ENCODE measurements at regions not wholly inside any gene's neighbourhood (a gene's known extent, or its start where the extent isn't known, plus 50 kb on each side); places are given as distances from the start of the nearest gene placed in this dataset.

- POLR2A ChIA-PET, result no interaction called here
- no peaks in the 10 kb centered on the region for H3K9me3 Mint-ChIP-seq
- no peaks in the 10 kb centered on the region for H3K36me3 Mint-ChIP-seq
- DNase-seq (no peak), ATAC-seq (ENCODE audit: low read depth) (no peak)
- peak overlapping the region; percentile 17 for H3K4me3 Mint-ChIP-seq
- peaks cover 17% of the 10 kb centered on the region for H3K27me3 Mint-ChIP-seq
- peaks cover 1% of the 10 kb centered on the region for H3K4me1 Mint-ChIP-seq
- H3K27ac Mint-ChIP-seq, result peak overlapping the region; percentile 27
Observed at GRCh38 chr7:142608630-142609428, 140.4 kb upstream of the PRSS1 start.

- no peak overlapping the region for H3K27ac Mint-ChIP-seq
- no peak for DNase-seq
- no peak for ATAC-seq (ENCODE audit: low read depth)
- POLR2A ChIA-PET, result interaction anchor here (0.6 kb wide), 2 partner anchors 200 to 266 kb away, joined by 3 to 5 read pairs; no protein-coding TSS in a partner anchor
- no peaks in the 10 kb centered on the region for H3K9me3 Mint-ChIP-seq
- H3K27me3 Mint-ChIP-seq, result peaks cover 17% of the 10 kb centered on the region
- peaks cover 1% of the 10 kb centered on the region for H3K4me1 Mint-ChIP-seq
- H3K36me3 Mint-ChIP-seq, result no peaks in the 10 kb centered on the region
- no peak overlapping the region for H3K4me3 Mint-ChIP-seq
Observed at GRCh38 chr7:142607351-142607750, 141.9 kb upstream of the PRSS1 start.

- POLR2A ChIA-PET, result no interaction called here
- Mint-ChIP-seq H3K27me3 (peaks cover 17% of the 10 kb centered on the region), H3K4me1 (peaks cover 1% of the 10 kb centered on the region), H3K36me3 (no peaks in the 10 kb centered on the region), H3K9me3 (no peaks in the 10 kb centered on the region), H3K4me3 (no peak overlapping the region), H3K27ac (no peak overlapping the region)
- no peak for ATAC-seq (ENCODE audit: low read depth)
- DNase-seq, result no peak
Observed at GRCh38 chr7:142606081-142606480, 143.2 kb upstream of the PRSS1 start.

- Mint-ChIP-seq H3K4me3 (no peak overlapping the region), H3K4me1 (peaks cover 1% of the 10 kb centered on the region), H3K36me3 (no peaks in the 10 kb centered on the region), H3K9me3 (no peaks in the 10 kb centered on the region), H3K27me3 (peaks cover 10% of the 10 kb centered on the region), H3K27ac (no peak overlapping the region)
- no peak for DNase-seq
- no peak for ATAC-seq (ENCODE audit: low read depth)
- POLR2A ChIA-PET, result no interaction called here
Observed at GRCh38 chr7:142604671-142605070, 144.6 kb upstream of the PRSS1 start.

GRCh38 chr7:142603870-142604448, 145.3 kb upstream of the PRSS1 start:
- H3K9me3 Mint-ChIP-seq, result no peaks in the 10 kb centered on the region
- peaks cover 7% of the 10 kb centered on the region for H3K27me3 Mint-ChIP-seq
- no peaks in the 10 kb centered on the region for H3K4me1 Mint-ChIP-seq
- no peaks in the 10 kb centered on the region for H3K36me3 Mint-ChIP-seq
- no peak overlapping the region for H3K27ac Mint-ChIP-seq
- ATAC-seq (ENCODE audit: low read depth), result peak; percentile 54
- H3K4me3 Mint-ChIP-seq, result no peak overlapping the region
- no peak for DNase-seq
- POLR2A ChIA-PET, result no interaction called here

- Mint-ChIP-seq H3K9me3 (no peaks in the 10 kb centered on the region), H3K36me3 (no peaks in the 10 kb centered on the region), H3K27me3 (peaks cover 6% of the 10 kb centered on the region), H3K4me1 (no peaks in the 10 kb centered on the region), H3K4me3 (no peak overlapping the region), H3K27ac (no peak overlapping the region)
- ATAC-seq (ENCODE audit: low read depth), result no peak
- POLR2A ChIA-PET, result no interaction called here
- no peak for DNase-seq
Observed at GRCh38 chr7:142602756-142603155, 146.5 kb upstream of the PRSS1 start.

GRCh38 chr7:142602183-142602582, 147.1 kb upstream of the PRSS1 start:
- Mint-ChIP-seq H3K9me3 (no peaks in the 10 kb centered on the region), H3K4me1 (no peaks in the 10 kb centered on the region), H3K36me3 (no peaks in the 10 kb centered on the region), H3K27me3 (peaks cover 6% of the 10 kb centered on the region), H3K27ac (no peak overlapping the region), H3K4me3 (no peak overlapping the region)
- POLR2A ChIA-PET, result no interaction called here
- DNase-seq (no peak), ATAC-seq (ENCODE audit: low read depth) (no peak)

GRCh38 chr7:142598297-142598696, 151.0 kb upstream of the PRSS1 start:
- Mint-ChIP-seq H3K27ac (no peak overlapping the region), H3K4me3 (no peak overlapping the region), H3K27me3 (peaks cover 3% of the 10 kb centered on the region), H3K4me1 (no peaks in the 10 kb centered on the region), H3K36me3 (no peaks in the 10 kb centered on the region), H3K9me3 (no peaks in the 10 kb centered on the region)
- ATAC-seq (ENCODE audit: low read depth) (no peak), DNase-seq (no peak)
- POLR2A ChIA-PET, result no interaction called here

- POLR2A ChIA-PET, result no interaction called here
- no peak overlapping the region for H3K27ac Mint-ChIP-seq
Observed at GRCh38 chr7:142597547-142597946, 151.7 kb upstream of the PRSS1 start.

GRCh38 chr7:142595816-142596516, 153.3 kb upstream of the PRSS1 start:
- Mint-ChIP-seq H3K36me3 (no peaks in the 10 kb centered on the region), H3K27ac (no peak overlapping the region), H3K4me3 (no peak overlapping the region), H3K4me1 (no peaks in the 10 kb centered on the region), H3K9me3 (no peaks in the 10 kb centered on the region), H3K27me3 (peaks cover 3% of the 10 kb centered on the region)
- ATAC-seq (ENCODE audit: low read depth) (no peak), DNase-seq (no peak)
- POLR2A ChIA-PET, result no interaction called here

More at GRCh38 chr7:142597547-142597946, 151.7 kb upstream of the PRSS1 start:
- H3K27me3 Mint-ChIP-seq, result peaks cover 3% of the 10 kb centered on the region
- H3K9me3 Mint-ChIP-seq, result no peaks in the 10 kb centered on the region
- H3K4me3 Mint-ChIP-seq, result no peak overlapping the region
- ATAC-seq (ENCODE audit: low read depth), result no peak
- H3K36me3 Mint-ChIP-seq, result no peaks in the 10 kb centered on the region
- no peak for DNase-seq
- H3K4me1 Mint-ChIP-seq, result no peaks in the 10 kb centered on the region

- Mint-ChIP-seq H3K36me3 (no peaks in the 10 kb centered on the region), H3K27me3 (peaks cover 3% of the 10 kb centered on the region), H3K27ac (no peak overlapping the region), H3K9me3 (no peaks in the 10 kb centered on the region), H3K4me3 (no peak overlapping the region), H3K4me1 (no peaks in the 10 kb centered on the region)
- POLR2A ChIA-PET, result no interaction called here
- ATAC-seq (ENCODE audit: low read depth), result no peak
- no peak for DNase-seq
Observed at GRCh38 chr7:142594078-142594477, 155.2 kb upstream of the PRSS1 start.

GRCh38 chr7:142593106-142593505, 156.2 kb upstream of the PRSS1 start:
- POLR2A ChIA-PET, result interaction anchor here (1.0 kb wide), 1 partner anchor 196 kb away, joined by 3 read pairs; no protein-coding TSS in a partner anchor
- H3K4me3 Mint-ChIP-seq, result no peak overlapping the region
- H3K36me3 Mint-ChIP-seq, result no peaks in the 10 kb centered on the region
- DNase-seq (no peak), ATAC-seq (ENCODE audit: low read depth) (no peak)
- H3K4me1 Mint-ChIP-seq, result no peaks in the 10 kb centered on the region
- no peak overlapping the region for H3K27ac Mint-ChIP-seq
- no peaks in the 10 kb centered on the region for H3K9me3 Mint-ChIP-seq
- H3K27me3 Mint-ChIP-seq, result peaks cover 3% of the 10 kb centered on the region

GRCh38 chr7:142592664-142593063, 156.6 kb upstream of the PRSS1 start:
- no peak for DNase-seq
- Mint-ChIP-seq H3K9me3 (no peaks in the 10 kb centered on the region), H3K4me3 (no peak overlapping the region), H3K4me1 (no peaks in the 10 kb centered on the region), H3K27me3 (peaks cover 3% of the 10 kb centered on the region), H3K27ac (no peak overlapping the region), H3K36me3 (no peaks in the 10 kb centered on the region)
- POLR2A ChIA-PET, result interaction anchor here (1.0 kb wide), 1 partner anchor 197 kb away, joined by 3 read pairs; no protein-coding TSS in a partner anchor
- no peak for ATAC-seq (ENCODE audit: low read depth)

- DNase-seq (no peak), ATAC-seq (ENCODE audit: low read depth) (no peak)
- Mint-ChIP-seq H3K27ac (no peak overlapping the region), H3K4me3 (no peak overlapping the region), H3K27me3 (peaks cover 3% of the 10 kb centered on the region), H3K36me3 (no peaks in the 10 kb centered on the region), H3K9me3 (no peaks in the 10 kb centered on the region), H3K4me1 (peaks cover 3% of the 10 kb centered on the region)
- POLR2A ChIA-PET, result interaction anchor here (1.0 kb wide), 1 partner anchor 197 kb away, joined by 3 read pairs; no protein-coding TSS in a partner anchor
Observed at GRCh38 chr7:142592231-142592630, 157.0 kb upstream of the PRSS1 start.
